Endothelial cell of umbilical vein (primary cell): ENCODE measurements at regions not wholly inside any gene's neighbourhood (a gene's known extent, or its start where the extent isn't known, plus 50 kb on each side); places are given as distances from the start of the nearest gene placed in this dataset.

Experiments
- BruUV-seq: library from RNA; stranded (reverse); fragments of 400-500 nt; replicated peaks from 2 replicates; lab custom pipeline; 2021; lab: Mats Ljungman, UMichigan
- CTCF ChIA-PET: fragments of 300-600, 350-600 bp; sonication (Branson Sonifier 250); formaldehyde crosslinking; loops from one replicate; lab custom pipeline; 2021; ENCODE audit warnings: antibody characterized with exemption, inconsistent platforms; lab: Charles Lee
- POLR2A ChIA-PET: fragments of 300-600, 350-600 bp; sonication (Branson Sonifier 250); formaldehyde crosslinking; loops from one replicate; lab custom pipeline; 2021; ENCODE audit warnings: antibody characterized with exemption, inconsistent platforms; lab: Charles Lee
- DNase-seq: peaks from one replicate; pipeline ENCODE4 v3.0.0-alpha.2; 2011; ENCODE audit warnings: low read depth, low spot score
- FAIRE-seq: peaks from 2 replicates; lab custom pipeline; 2011; peaks lifted over from hg19 to GRCh38; lab: Jason Lieb, UNC
- H2AFZ ChIP-seq: 2 replicates; pipeline ENCODE4 v1.6.0; 2012; ENCODE audit warnings: low read depth, low read length, control low read depth, inconsistent platforms
- H3K27ac ChIP-seq: 2 replicates; pipeline ENCODE4 v1.5.1; 2011; ENCODE audit warnings: low read depth, mild to moderate bottlenecking, control low read depth, low read length, moderate library complexity; ENCODE audit not compliant: insufficient read depth
- H3K27me3 ChIP-seq, 2 experiments: 2 replicates each; pipeline versions ENCODE4 v1.6.0 to v1.6.1; 2011; ENCODE audit warnings: low read length in 2 of 2, mixed read lengths in 1 of 2; ENCODE audit not compliant: control insufficient read depth in 2 of 2, insufficient read depth in 2 of 2
- H3K36me3 ChIP-seq, 2 experiments: 2 replicates in 1 of 2; 3 replicates in 1 of 2; pipeline ENCODE4 v1.5.1; 2011; ENCODE audit warnings: low read length in 2 of 2, mild to moderate bottlenecking in 1 of 2, moderate library complexity in 1 of 2; ENCODE audit not compliant: control insufficient read depth in 2 of 2, insufficient read depth in 2 of 2; ENCODE audit errors: extremely low read depth in 1 of 2
- H3K4me1 ChIP-seq: 3 replicates; pipeline ENCODE4 v1.5.1; 2011; ENCODE audit warnings: mild to moderate bottlenecking, low read length; ENCODE audit not compliant: control insufficient read depth, insufficient read depth; ENCODE audit errors: extremely low read depth
- H3K4me2 ChIP-seq: 2 replicates; pipeline ENCODE4 v1.6.1; 2011; ENCODE audit warnings: low read length, control low read depth, mixed read lengths; ENCODE audit not compliant: insufficient read depth
- H3K4me3 ChIP-seq, 3 experiments: fragments of 200-600 bp in 1 of 3; sonication (generic), shearing (Covaris generic) in 1 of 3; replicated peaks in 1 of 3; 2 replicates each; pipeline ENCODE4 v1.5.1; 2011 to 2016; ENCODE audit warnings: control low read depth in 3 of 3, low read length in 3 of 3, mild to moderate bottlenecking in 2 of 3, inconsistent platforms in 1 of 3, low read depth in 1 of 3, moderate library complexity in 1 of 3; ENCODE audit not compliant: insufficient read depth in 1 of 3
- H3K79me2 ChIP-seq: 2 replicates; pipeline ENCODE4 v1.6.0; 2012; ENCODE audit warnings: low read length, inconsistent platforms; ENCODE audit not compliant: control insufficient read depth, insufficient read depth
- H3K9ac ChIP-seq: replicated peaks from 2 replicates; pipeline ENCODE3; 2011; ENCODE audit warnings: low read length, control low read depth; ENCODE audit not compliant: insufficient read depth; ENCODE audit errors: extremely low read depth
- H3K9me1 ChIP-seq: replicated peaks from 3 replicates; pipeline ENCODE4 v1.6.0; 2011; ENCODE audit warnings: mild to moderate bottlenecking, low read length; ENCODE audit not compliant: control insufficient read depth, insufficient read depth; ENCODE audit errors: extremely low read depth
- H3K9me3 ChIP-seq: replicated peaks from 2 replicates; pipeline ENCODE4 v1.5.1; 2012; ENCODE audit warnings: low read length, inconsistent platforms; ENCODE audit not compliant: control insufficient read depth, insufficient read depth
- H4K20me1 ChIP-seq: replicated peaks from 2 replicates; pipeline ENCODE3; 2011; ENCODE audit warnings: mild to moderate bottlenecking, low read length; ENCODE audit not compliant: control insufficient read depth, insufficient read depth; ENCODE audit errors: extremely low read depth
- EZH2 ChIP-seq: IDR thresholded peaks from 2 replicates; pipeline ENCODE4 v1.6.1; 2012; ENCODE audit warnings: borderline replicate concordance, low read depth, mild to moderate bottlenecking, moderate library complexity, low read length, inconsistent platforms; ENCODE audit not compliant: severe bottlenecking
- FOS ChIP-seq: IDR thresholded peaks from 2 replicates; pipeline ENCODE4 v1.6.1; 2011; ENCODE audit warnings: mild to moderate bottlenecking, low read length, moderate library complexity, borderline replicate concordance; ENCODE audit not compliant: insufficient read depth
- GATA2 ChIP-seq: IDR thresholded peaks from 2 replicates; pipeline ENCODE4 v1.7.0; 2011; ENCODE audit warnings: low read depth, mild to moderate bottlenecking, moderate library complexity, mixed read lengths, low read length; ENCODE audit not compliant: insufficient read length, insufficient read depth
- JUN ChIP-seq: IDR thresholded peaks from 2 replicates; pipeline ENCODE4 v1.6.1; 2011; ENCODE audit warnings: borderline replicate concordance, low read depth; ENCODE audit not compliant: insufficient read length, insufficient read depth
- MYC ChIP-seq: IDR thresholded peaks from one replicate; pipeline ENCODE4 v1.6.1; 2011; ENCODE audit warnings: mild to moderate bottlenecking, low read depth, low read length
- POLR2A ChIP-seq: IDR thresholded peaks from 2 replicates; pipeline ENCODE4 v1.6.1; 2012; ENCODE audit warnings: low read depth, mild to moderate bottlenecking, control low read depth, low read length
- POLR2AphosphoS5 ChIP-seq: IDR thresholded peaks from 2 replicates; pipeline ENCODE4 v1.6.1; 2012; ENCODE audit warnings: low read depth, mild to moderate bottlenecking, control low read depth, low read length, moderate library complexity; ENCODE audit not compliant: insufficient read depth
- dilution Hi-C: fragments of 300-500 bp; cut with MboI; formaldehyde crosslinking; loops from one replicate; pipeline ENCODE4 v1.15.0; 2019; ENCODE audit warnings: low sequenced_read_pairs; ENCODE audit not compliant: extremely low pct_ligation_motif_present
- intact Hi-C: fragments of 100-400 bp; cut with micrococcal nuclease; formaldehyde crosslinking; loops from one replicate; pipeline ENCODE4 v1.10.0; 2022
- TF ChIP-seq, protein P1 (sequence below), 2 donors: IDR thresholded peaks; 1 replicate in 1 of 2; 2 replicates in 1 of 2; pipeline ENCODE4 v1.5.1; 2011; ENCODE audit warnings: low read length in 2 of 2, mild to moderate bottlenecking in 2 of 2, moderate library complexity in 2 of 2, control low read depth in 1 of 2, inconsistent platforms in 1 of 2, low read depth in 1 of 2; ENCODE audit not compliant: insufficient read depth in 1 of 2; ENCODE audit errors: extremely low read depth in 1 of 2
- TF ChIP-seq, protein P2 (sequence below): IDR thresholded peaks from 2 replicates; pipeline ENCODE4 v1.6.1; 2011; ENCODE audit not compliant: insufficient read depth, insufficient read length

DNA sequence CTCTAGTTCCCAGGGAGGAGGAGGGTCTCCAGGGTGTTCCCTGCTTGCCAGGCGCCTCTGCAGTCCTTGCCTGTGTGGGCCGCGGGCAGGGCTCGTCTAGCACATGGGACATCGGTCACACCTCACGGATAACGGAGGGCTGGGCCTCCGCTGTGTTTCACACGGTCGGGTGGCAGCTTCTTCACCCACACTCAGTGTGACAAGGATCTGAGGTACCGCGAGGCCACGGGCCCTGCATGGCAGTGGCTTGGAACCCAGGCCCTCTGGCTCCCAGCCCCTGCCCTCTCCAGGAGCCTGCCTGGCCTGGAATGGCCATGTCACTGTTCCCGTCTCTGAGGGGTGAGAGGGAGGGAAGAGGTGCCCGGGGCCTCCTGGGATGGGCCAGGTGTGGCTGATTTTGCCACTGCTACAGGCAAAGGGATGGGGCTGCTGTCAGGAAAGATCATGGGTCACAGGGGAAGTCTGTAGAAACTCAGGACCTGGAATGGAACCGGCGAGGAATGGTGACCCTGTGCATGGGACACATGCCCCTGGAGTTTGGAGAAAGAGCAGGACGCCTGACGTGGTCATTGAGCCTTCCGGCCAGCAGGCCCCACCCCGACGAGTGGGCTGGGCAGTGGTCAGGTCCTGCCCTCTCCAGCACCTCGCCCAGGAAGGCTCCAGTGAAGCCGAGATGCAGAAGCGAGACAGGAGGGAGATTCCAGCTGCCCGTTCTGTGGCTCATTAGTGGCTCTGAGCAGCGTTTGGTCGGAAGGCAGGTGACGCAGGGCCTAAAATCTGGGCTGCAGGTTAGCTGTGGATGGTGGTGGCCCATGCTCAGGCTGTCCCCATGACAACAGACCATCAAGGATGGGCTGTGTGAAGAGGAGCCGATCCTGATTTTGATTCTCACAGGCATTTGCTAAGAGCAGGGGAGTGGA is 76.5 kb upstream of the GSE1 start:
- TF ChIP-seq EZH2 = no peak
- TF ChIP-seq JUN = no peak
- no peak for TF ChIP-seq POLR2AphosphoS5
- no peak for TF ChIP-seq GATA2
- TF ChIP-seq, protein P1, sequence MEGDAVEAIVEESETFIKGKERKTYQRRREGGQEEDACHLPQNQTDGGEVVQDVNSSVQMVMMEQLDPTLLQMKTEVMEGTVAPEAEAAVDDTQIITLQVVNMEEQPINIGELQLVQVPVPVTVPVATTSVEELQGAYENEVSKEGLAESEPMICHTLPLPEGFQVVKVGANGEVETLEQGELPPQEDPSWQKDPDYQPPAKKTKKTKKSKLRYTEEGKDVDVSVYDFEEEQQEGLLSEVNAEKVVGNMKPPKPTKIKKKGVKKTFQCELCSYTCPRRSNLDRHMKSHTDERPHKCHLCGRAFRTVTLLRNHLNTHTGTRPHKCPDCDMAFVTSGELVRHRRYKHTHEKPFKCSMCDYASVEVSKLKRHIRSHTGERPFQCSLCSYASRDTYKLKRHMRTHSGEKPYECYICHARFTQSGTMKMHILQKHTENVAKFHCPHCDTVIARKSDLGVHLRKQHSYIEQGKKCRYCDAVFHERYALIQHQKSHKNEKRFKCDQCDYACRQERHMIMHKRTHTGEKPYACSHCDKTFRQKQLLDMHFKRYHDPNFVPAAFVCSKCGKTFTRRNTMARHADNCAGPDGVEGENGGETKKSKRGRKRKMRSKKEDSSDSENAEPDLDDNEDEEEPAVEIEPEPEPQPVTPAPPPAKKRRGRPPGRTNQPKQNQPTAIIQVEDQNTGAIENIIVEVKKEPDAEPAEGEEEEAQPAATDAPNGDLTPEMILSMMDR (IDR thresholded peaks at IDR 0.05; ENCODE audit: extremely low read depth in 1 of 2, insufficient read depth in 1 of 2, low read depth in 1 of 2, low read length in 2 of 2) = no peak
- no peak for TF ChIP-seq MYC
- TF ChIP-seq, protein P2, sequence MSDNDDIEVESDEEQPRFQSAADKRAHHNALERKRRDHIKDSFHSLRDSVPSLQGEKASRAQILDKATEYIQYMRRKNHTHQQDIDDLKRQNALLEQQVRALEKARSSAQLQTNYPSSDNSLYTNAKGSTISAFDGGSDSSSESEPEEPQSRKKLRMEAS = no peak
- TF ChIP-seq FOS = no peak
- TF ChIP-seq POLR2A = no peak
- no TSS peak for BruUV-seq
- no peaks in the 10 kb centered on the region for H3K27me3 ChIP-seq
- no peaks in the 10 kb centered on the region for H3K79me2 ChIP-seq
- H3K27ac ChIP-seq = no peak overlapping the region
- no peaks in the 10 kb centered on the region for H3K9me3 ChIP-seq
- H3K4me2 ChIP-seq = no peak overlapping the region
- DNase-seq = no peak
- H2AFZ ChIP-seq = no peak overlapping the region
- H3K4me3 ChIP-seq = no peak overlapping the region
- CTCF ChIA-PET = interaction anchor here (2.4 to 4.0 kb wide), 3 partner anchors 7 to 27 kb away, joined by 7 to 15 read pairs (median 7); no protein-coding TSS in a partner anchor
- H3K36me3 ChIP-seq = no peaks in the 10 kb centered on the region
- dilution Hi-C loops = no loop called here
- peaks cover 3% of the 10 kb centered on the region for H3K4me1 ChIP-seq
- H3K9ac ChIP-seq = no peak overlapping the region
- no peaks in the 10 kb centered on the region for H4K20me1 ChIP-seq
- FAIRE-seq = no peak
- intact Hi-C loops = no loop called here
- POLR2A ChIA-PET = no interaction called here
- no peaks in the 10 kb centered on the region for H3K9me1 ChIP-seq
